Hematopoietic multipotent progenitor cell treated with erythropoietin and hydrocortisone succinate and interleukin-3 and kit ligand, for 6 days (in vitro differentiated cells): ENCODE measurements at regions not wholly inside any gene's neighbourhood (a gene's known extent, or its start where the extent isn't known, plus 50 kb on each side); places are given as distances from the start of the nearest gene placed in this dataset.

Experiments used
- DNase-seq: peaks from one replicate; pipeline ENCODE4 v3.0.0-alpha.2; 2015

DNA sequence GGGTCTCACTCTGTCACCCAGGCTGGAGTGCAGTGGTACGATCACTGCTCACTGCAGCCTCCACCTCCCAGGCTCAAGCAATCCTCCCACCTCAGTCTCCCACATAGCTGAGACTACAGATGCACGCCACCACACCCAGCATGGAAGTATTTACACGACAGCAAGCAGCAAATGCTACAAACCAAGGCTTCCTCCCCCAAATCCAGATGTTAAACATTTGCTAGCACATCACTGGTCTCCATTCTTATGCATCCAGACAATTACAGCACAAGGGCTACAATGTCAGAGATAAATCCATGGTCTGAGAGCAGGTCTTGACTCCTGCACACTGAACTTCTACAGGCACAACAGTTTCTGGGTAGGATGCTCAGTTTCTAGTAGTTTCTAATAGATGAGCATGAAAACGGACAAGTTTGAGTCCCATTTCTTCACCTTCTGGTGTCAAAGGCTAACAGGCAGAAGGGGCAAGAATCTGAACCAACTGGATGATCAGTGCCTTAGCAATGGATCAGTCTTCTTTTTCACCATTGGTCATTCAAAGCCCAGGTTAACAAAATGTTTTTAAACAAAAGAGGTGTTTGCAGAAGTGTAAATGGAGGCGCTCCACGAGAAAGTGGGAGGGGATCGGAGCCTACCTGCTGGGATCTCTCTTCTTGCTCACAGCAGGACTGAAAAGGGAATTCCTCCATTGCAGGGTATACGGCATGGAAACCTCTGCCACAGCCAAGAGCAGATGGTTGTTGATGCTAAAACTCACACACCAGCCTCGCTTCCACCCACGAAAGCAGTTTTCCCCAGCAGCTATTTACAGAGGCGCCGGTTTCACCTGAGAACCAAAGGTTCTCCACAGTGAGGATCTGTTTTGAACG lies 135.0 kb upstream of the ARL4C start:
- DNase-seq = no peak

- no peak for DNase-seq
Observed at GRCh38 chr2:234630801-234631261, 133.9 kb upstream of the ARL4C start.

DNA sequence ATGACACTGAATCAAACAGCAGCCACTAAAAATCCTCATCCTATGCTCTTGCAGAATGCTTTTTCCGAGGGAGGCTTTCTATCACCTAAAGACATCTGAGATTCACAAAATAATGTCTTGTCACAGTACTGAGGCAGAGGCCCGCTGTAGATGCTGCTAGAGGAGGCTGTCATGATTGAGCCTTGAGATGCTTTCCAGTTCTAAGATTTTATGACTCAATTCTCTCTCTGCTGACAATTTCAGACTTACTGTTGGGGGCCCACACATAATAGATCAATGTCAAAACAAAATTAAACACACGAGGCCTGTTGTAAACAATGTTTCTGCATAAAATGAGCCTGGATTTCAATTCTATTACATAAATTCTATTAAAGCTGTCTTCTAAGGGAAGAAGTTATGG lies 132.7 kb upstream of the ARL4C start:
- DNase-seq = no peak

DNA sequence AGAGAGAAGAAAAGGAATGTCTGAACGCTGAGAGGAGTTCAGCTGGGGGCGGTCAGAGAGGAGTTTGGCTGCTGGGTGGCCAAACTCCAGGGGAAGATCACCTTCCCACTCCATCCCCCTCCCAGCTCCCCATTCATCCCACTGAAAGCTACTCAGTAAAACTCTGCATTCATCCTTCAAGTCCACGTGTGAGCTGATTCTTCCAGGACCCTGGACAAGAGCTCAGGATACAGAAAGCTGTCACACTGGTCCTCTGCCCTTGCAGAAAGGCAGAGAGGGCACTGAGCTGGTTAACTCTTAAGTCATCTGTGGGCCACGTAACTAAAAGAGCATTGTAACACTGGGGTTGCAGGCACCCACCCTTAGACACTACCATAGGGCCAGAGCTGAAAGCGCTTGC lies 132.1 kb upstream of the ARL4C start:
- no peak for DNase-seq

- DNase-seq = no peak
Observed at GRCh38 chr2:234627308-234627707, 130.4 kb upstream of the ARL4C start.

DNA sequence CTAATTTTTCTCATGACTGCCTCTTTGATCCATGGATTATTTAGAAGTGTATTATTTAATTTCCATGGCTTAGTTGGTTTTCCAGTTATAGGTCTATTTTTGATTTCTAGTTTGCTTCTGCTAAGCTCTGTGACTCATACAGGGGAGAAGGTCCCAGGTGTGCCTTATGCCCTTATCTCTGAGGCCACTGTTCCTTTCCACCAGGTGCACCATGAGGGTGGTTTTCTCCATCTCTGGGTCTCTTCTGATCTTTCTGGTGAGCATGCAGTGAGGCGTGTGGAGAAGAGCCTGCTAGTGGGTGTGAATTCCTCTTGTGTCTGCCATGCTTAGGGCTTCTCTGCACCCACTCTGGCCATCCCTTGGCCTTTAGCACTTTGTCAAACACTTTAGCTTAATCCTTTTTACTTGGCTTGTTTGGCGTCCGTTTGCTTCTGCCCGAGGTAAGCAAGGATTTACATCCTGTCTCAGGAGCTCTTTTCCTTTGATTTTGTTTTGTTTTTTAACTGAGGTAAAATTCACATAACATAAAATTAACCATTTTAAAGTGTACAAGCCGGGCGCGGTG lies 129.8 kb upstream of the ARL4C start:
- no peak for DNase-seq

- no peak for DNase-seq
Observed at GRCh38 chr2:234625626-234626250, 128.9 kb upstream of the ARL4C start.

DNA sequence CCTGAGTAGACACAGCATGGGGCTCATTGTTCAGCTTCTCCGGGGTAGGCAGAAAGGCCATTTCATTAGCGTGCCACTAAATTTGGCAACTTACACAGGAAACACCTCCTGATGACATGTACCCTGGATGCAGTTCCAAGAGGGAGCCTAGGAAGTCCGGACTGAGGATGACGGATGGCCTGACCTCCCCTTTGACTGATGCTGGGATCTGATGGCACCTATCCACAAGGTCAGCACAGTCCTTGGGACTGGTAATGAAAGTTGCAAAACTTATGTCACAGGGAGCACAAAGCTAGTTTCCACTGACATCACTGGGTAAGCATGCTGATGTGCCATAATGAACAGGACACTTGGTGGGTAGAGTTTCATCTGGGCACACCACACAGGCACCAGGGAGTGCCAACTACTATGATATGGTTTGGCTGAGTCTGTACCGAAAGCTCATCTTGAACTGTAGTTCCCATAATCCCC lies 126.7 kb upstream of the ARL4C start:
- no peak for DNase-seq

- no peak for DNase-seq
Observed at GRCh38 chr2:234621120-234621519, 124.2 kb upstream of the ARL4C start.

DNA sequence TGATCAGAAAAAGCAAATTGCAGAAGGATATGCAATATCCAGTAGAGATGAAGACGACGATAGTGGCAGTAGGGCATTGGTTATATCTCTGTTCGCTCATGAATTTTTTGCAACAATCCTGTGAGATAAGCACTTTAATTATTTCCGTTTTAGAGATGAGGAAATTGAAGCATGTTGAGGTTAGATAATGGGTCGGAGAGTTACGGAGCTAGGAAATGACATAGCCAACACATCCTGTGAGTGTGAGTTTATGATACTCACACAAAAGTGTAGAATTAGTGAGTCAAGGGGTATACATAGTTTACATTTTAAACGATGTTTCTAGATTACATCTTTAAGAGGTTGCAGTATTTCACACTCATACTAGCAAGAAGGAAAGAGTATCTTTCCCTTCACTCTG lies 123.1 kb upstream of the ARL4C start:
- peak; percentile 65 for DNase-seq

DNA sequence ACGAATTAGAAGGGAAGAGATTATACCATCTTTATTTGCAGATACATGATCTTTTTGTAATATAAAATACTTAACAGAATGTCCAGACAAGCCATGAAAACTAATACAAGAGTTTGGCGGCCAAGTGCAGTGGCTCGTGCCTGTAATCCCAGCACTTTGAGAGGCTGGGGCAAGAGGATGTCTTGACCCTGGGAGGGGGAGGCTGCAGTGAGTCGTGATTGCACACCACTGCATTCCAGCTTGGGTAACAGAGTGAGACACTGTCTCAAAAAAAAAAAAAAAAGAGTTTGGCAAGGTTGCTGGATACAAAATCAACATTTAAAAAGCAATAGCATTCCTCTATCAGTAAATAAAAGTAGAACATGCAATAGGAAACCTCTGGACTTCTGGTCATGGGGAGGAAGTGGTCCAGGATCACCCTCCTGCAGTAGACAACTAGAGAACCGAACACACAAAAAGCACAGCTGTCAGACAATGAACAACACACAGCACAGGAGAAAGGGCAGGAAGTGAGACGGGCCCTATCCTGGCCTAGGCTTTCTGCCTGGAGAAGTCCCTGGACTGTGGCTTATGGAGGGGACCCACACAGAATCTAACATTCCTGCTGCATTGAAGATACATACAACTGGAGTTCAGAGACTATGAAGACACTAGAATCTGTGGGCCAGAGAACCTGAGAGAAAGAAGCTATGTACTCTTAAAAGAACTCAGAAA lies 118.9 kb upstream of the ARL4C start:
- DNase-seq = no peak

DNA sequence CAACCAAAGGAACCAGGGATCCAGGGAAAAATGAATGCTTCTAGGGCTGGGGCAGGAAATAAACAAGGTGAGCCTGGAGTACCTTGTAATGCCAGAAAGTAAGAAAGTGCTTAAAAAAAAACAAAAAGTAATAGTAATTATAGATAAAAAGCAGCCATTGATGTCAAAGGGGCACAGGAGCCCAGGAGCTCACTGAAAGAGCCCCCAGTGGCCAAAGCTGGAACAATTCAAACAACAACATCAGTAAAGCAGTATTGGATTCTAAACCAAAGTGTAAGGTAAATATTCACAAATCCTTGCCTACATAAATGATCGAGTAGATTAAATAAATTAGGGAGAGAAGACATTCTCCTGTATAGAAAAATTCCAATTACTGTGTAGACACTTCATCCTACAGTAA lies 114.3 kb upstream of the ARL4C start:
- peak; percentile 9 for DNase-seq

- no peak for DNase-seq
Observed at GRCh38 chr2:234608946-234609345, 112.1 kb upstream of the ARL4C start.

DNA sequence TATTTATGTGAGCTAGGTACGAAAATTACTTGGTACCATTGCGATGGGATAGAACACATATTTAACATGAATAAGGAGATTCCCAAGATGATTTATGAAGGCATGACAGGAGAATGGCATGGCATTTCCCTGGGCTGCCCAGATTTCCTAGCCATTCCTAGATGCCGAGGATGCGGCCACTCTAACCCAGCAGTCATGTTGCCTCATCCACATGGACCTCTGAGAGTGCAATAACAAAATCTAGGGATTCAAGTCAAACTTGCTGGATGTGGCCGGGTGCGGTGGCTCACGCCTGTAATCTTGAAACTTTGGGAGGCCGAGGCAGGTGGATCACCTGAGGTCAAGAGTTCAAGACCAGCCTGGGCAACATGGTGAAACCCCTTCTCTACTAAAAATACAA lies 110.8 kb upstream of the ARL4C start:
- no peak for DNase-seq

- peak; percentile 15 for DNase-seq
Observed at GRCh38 chr2:234606896-234607295, 110.0 kb upstream of the ARL4C start.

DNA sequence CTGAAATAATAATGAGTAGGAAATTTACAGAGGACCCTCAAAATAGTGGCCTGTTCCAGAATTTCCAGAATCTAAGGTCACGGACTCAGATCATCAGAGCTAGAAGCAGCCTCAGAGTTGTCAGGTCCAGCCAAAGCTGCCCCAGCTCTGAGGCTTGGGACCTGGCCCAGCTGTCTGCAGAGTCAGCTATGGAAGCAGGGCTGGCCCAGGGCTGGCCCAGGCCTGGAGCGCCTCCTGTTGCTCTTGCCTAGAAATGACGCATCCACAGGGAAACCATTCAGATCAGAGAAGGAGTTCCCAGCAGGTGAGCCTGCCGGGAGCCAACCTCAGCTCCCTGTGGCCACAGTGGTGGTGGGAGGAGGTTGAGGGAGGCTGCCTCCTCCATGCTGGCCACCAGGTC lies 106.7 kb upstream of the ARL4C start:
- DNase-seq = no peak

GRCh38 chr2:234601213-234601612 lies 104.3 kb upstream of the ARL4C start:
- no peak for DNase-seq

GRCh38 chr2:234597576-234597861 lies 100.6 kb upstream of the ARL4C start:
- DNase-seq = no peak

DNA sequence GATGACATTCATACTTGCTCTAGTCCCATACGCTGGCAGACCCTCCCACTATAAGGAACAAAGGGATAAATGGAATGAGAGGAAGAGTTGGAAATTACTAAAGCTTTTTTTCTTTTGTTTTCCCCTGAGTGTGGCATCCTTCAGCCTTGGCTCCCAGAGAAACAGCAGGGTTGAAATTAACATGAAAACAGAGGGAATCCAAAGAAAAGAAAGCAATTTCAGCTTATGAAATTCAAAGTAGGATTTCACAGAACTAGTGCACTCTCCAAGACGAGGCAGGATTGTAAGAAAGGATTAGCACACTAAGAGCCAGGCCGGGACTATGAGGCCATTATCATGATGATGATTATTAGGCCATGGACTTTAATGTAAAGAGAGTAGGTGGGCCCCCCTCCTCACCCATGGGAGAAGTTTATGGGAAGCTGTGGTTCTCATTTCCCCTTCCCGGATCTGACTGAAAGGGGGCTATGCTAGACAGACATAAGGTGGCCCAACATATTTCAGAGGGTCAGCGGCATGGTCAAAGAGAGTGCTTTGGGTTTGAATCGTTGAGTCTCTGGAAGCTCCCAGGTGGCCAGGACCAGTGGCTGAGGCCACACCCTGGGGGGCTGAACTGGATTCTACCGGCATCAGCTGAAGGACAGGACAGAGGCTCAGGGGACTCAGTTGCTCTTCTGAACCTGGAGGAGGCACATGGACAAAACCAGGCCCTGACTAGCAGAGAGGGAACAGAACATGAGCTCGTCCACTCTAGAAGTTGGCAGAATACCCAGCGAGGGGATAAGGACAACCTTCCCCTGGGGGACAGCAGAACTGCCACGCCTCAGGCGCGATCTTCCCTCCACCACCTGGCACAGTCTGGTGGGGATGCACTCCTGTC lies 100.1 kb upstream of the ARL4C start:
- DNase-seq = no peak

- DNase-seq = no peak
Observed at GRCh38 chr2:234595829-234596228, 98.9 kb upstream of the ARL4C start.

DNA sequence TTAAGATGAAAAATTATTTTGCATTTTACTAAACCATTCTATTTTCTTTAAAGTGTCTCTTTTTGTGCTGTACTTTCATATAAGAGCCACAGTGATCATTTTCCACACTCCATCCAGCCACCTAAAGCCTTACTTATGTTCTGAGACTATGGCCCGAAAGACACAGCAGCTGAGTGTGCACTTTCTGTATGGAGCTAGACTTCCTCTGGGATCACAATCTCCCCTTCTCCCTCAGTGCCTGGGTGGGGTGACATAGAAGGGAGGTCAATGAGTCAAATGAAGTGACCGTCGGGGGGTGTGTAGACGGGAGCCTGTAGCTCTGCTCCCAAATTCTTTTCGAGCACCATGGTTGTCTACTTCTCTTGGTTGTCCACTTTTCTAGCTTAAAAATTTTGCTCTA lies 97.8 kb upstream of the ARL4C start:
- DNase-seq = no peak

DNA sequence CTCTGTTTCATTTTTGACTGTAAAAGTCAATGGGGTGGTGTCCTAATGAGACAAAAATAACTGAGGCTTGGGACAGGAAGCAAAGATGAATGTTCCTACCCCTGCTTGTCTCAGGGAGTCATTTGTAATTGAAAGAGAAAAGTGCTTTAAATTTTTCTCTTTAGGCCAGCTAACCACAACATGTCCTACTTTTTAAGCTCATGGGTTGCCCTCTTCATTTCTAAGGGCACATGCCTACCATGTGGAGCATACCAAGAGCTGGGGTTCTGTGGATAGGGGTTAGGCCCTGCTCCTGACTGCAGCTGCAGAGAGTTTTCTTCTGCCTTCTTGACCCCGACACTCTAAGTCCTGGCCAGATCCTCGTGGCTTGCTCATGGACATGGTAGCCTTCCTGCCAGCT lies 96.8 kb upstream of the ARL4C start:
- DNase-seq = no peak

DNA sequence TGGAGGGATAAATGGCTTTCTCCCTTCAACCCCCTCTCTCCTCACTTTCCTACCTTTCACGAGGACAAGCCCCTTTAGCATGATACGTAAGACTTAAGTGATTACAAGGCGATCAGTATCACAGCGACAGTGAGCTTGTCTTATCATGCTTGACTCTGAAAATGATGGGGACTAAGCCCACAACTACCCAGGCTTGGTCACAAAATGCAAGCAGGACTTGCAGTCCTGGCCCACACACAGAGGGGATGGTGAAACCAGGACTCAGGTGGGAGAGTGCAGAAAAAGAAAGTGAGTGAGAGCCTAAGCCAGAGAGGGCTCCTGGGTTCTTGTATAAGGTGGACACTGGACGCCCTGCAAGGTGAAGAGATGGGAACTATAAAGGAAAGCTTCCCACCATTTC lies 95.7 kb upstream of the ARL4C start:
- no peak for DNase-seq
